ENCODE measurements at regions not wholly inside any gene's neighbourhood (a gene's known extent, or its start where the extent isn't known, plus 50 kb on each side); places are given as distances from the start of the nearest gene placed in this dataset.

DNA sequence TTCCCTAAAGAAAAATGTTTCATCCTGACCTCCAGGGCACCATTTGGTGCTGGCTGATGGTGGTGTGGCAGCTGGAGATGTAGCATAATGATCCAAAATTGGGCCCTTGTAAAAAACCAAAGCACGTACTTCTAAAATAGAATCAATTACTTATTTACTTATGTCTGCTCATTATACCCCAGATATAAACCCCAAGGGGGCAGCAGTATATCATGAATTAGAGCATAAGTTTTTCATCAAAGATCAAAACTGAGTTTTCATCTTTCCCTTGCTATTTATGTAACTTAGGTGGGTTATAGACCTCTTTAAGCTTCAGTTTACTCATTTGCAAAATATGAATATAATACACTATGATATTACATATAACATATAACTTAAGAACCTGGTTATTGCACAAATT, 241.1 kb downstream of the TACR3 start:
- intact Hi-C loops (cut with DNase I) = no loop called here
- no peak overlapping the region for H3K27ac ChIP-seq
- TF ChIP-seq, protein P1, sequence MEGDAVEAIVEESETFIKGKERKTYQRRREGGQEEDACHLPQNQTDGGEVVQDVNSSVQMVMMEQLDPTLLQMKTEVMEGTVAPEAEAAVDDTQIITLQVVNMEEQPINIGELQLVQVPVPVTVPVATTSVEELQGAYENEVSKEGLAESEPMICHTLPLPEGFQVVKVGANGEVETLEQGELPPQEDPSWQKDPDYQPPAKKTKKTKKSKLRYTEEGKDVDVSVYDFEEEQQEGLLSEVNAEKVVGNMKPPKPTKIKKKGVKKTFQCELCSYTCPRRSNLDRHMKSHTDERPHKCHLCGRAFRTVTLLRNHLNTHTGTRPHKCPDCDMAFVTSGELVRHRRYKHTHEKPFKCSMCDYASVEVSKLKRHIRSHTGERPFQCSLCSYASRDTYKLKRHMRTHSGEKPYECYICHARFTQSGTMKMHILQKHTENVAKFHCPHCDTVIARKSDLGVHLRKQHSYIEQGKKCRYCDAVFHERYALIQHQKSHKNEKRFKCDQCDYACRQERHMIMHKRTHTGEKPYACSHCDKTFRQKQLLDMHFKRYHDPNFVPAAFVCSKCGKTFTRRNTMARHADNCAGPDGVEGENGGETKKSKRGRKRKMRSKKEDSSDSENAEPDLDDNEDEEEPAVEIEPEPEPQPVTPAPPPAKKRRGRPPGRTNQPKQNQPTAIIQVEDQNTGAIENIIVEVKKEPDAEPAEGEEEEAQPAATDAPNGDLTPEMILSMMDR (IDR thresholded peaks at IDR 0.05) = no peak
- FAIRE-seq (no peak), DNase-seq (no peak), ATAC-seq (no peak)
- no peaks in the 10 kb centered on the region for H3K27me3 ChIP-seq
- H3K4me3 ChIP-seq = no peak overlapping the region
- H3K4me1 ChIP-seq = no peaks in the 10 kb centered on the region
- WGBS, 2 donors = 43 to 73% methylated on average over 1 of the region's 1 CpG
- H3K9me3 ChIP-seq = no peaks in the 10 kb centered on the region
- no peaks in the 10 kb centered on the region for H3K36me3 ChIP-seq

DNA sequence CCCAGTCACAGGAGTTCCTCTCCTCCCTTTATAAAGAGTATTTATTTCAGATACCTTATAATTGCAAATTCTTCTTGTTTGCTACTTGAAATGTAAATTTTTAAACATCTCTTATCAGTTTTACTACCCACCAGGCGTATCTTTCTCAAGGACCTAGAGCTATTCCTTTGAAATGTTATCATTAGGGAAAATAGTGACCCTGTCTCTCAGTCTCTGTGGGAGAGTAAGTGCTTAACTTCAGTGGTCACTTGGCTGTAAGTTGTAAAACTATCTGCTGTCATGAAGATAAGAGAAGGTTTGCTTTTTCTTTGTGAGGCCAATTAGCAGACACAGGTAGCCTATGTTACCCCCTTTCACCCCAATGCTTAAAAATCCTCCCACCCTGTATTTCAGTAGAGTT, 241.6 kb downstream of the TACR3 start:
- FAIRE-seq (no peak), ATAC-seq (no peak), DNase-seq (no peak)
- Histone ChIP-seq H3K27ac (no peak overlapping the region), H3K4me3 (no peak overlapping the region), H3K36me3 (no peaks in the 10 kb centered on the region), H3K9me3 (no peaks in the 10 kb centered on the region), H3K27me3 (no peaks in the 10 kb centered on the region), H3K4me1 (no peaks in the 10 kb centered on the region)
- intact Hi-C loops (cut with DNase I) = no loop called here
- TF ChIP-seq, protein P1 (IDR thresholded peaks at IDR 0.05) = no peak
- 44 to 53% methylated on average over 1 of the region's 1 CpG for WGBS, 2 donors

DNA sequence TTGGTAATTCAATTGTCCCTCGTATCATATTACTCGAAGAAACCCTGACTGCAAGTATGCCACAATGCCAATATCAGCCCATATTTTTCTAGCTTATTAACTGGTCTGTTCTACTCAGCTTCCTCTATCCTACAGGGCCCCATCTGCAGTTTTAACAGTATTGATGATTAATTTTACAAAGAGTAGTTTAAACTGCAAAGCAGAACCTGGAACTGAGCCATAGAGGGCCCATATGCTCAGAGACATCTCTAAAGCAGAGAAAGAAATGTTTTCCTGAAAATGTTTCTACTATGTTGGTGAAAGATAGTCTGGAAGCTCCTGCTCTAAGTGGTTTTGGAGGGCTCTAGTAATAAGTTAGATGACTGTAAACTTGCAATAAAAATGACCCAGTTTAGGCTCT, 259.4 kb upstream of the CENPE start:
- Histone ChIP-seq H3K36me3 (no peaks in the 10 kb centered on the region), H3K4me3 (no peak overlapping the region), H3K27me3 (no peaks in the 10 kb centered on the region), H3K4me1 (no peaks in the 10 kb centered on the region), H3K27ac (no peak overlapping the region), H3K9me3 (no peaks in the 10 kb centered on the region)
- FAIRE-seq (no peak), ATAC-seq (no peak), DNase-seq (no peak)
- TF ChIP-seq, protein P1 (IDR thresholded peaks at IDR 0.05) = no peak
- intact Hi-C loops (cut with DNase I) = no loop called here
- 74 to 81% methylated on average over 2 of the region's 2 CpGs for WGBS, 2 donors

DNA sequence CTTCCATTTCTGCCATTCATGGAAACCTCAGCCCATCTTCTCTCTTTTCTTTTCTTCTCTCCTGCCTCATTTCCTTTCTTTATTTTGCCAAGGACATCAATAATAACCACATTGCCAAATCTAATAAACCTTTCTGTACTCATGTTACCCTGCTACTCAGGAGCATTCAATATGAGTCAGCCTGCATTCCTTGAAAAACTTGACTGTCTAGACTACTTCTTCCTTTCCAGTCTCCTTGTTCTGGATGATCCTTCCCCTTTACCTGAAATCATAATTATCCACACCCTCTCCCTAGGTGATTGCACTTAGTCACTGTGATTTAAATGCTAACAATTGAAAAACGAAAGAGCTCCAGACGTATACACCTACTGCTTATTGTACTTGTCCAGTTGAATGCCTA, 253.2 kb upstream of the CENPE start:
- DNase-seq = no peak
- WGBS, 2 donors = 46 to 54% methylated on average over 2 of the region's 2 CpGs
- no peak for ATAC-seq
- FAIRE-seq = no peak
- TF ChIP-seq, protein P1 (IDR thresholded peaks at IDR 0.05) = no peak
- Histone ChIP-seq H3K27ac (no peak overlapping the region), H3K9me3 (no peaks in the 10 kb centered on the region), H3K27me3 (no peaks in the 10 kb centered on the region), H3K4me1 (no peaks in the 10 kb centered on the region), H3K36me3 (no peaks in the 10 kb centered on the region), H3K4me3 (no peak overlapping the region)
- intact Hi-C loops (cut with DNase I) = no loop called here

DNA sequence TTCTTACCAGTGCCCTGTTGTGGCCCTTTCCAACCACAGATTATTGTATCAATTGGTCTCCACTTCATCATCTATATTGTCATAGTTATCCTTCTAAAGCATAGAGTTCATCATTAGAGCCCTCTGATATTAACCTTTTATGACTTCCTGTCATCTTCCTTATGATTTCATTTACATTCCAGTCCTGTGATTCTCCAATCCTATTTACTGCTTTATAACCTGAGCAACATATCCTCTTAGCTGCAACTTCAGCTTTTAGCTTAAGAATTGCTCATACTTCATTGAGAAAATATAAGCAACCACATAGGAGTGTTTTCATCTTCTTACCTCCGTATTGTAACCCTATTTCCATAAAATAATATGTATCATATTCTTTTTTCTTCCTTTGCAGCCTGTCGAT, 252.6 kb upstream of the CENPE start:
- no peaks in the 10 kb centered on the region for H3K9me3 ChIP-seq
- H3K36me3 ChIP-seq = no peaks in the 10 kb centered on the region
- FAIRE-seq = no peak
- ATAC-seq = no peak
- H3K27ac ChIP-seq = no peak overlapping the region
- no peaks in the 10 kb centered on the region for H3K27me3 ChIP-seq
- TF ChIP-seq, protein P1 (IDR thresholded peaks at IDR 0.05) = no peak
- H3K4me3 ChIP-seq = no peak overlapping the region
- no peak for DNase-seq
- no peaks in the 10 kb centered on the region for H3K4me1 ChIP-seq
- intact Hi-C loops (cut with DNase I) = no loop called here
- WGBS, 2 donors = 56 to 65% methylated on average over 2 of the region's 2 CpGs
